ENCODE measurements at regions not wholly inside any gene's neighbourhood (a gene's known extent, or its start where the extent isn't known, plus 50 kb on each side); places are given as distances from the start of the nearest gene placed in this dataset.
"Not testable (repeated sequence)": the region's sequence is repeated elsewhere in the genome, so short reads cannot be mapped to it uniquely, and the experiment has no call there.

DNA sequence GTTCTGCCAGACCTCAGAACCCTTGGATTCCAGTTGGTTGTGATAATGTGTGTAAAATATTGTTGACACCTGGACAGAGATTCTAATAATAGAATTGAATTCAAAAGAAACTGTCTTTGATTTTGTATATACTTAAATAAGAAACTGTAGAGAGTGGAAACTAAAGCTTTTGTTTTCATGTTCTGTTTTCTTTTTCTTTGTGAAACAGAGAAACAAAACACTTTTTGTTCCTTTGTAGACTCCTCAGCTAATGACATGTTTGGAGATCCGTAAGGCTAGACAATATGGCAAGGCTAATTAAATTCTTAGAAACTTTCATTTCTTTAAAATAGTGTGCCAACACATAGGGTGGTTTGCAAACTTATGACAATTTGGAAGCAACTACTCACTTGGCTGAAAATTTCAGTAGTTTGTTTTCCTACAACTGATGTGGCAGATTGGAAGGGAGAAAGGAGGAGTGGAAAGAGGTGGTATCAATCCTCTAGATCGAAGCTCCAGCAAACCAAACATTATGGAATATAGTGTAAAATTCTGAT, 90.9 kb upstream of the FAT1 start:
- DNase-seq = no peak

DNA sequence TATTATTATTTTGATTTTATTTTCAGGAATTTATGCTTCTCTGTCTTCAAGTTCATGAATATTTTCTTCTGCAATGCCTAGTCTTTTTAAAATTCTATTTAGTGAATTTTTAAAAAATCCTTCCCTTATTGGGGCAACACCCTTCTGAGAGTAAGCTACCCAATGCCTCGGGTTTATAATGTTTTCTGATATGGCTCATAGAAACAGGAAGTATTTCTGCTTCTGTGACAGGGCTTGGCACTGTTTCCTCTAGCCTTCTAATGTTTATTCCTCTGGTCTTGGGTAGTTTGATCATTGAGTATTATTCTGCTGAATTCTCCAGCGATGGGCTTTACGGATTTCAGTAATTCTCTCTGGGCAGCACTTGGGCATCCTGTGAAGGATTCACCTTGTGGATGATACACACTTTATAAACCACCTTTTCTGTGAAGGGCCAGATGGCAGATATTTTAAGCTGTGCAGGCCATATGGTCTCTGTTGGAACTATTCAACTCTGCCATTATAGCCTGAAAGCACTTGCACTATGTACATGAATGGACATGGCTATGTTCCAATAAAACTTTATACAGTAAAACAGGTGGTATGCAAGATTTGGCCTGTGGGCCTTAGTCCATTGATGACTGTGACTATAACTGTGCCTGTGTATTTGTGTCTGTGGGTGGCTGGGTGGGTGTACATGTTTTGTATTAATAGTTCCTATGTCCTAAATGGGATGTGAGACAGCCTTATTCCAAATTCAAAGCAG, 95.9 kb upstream of the FAT1 start:
- no peak for DNase-seq

DNA sequence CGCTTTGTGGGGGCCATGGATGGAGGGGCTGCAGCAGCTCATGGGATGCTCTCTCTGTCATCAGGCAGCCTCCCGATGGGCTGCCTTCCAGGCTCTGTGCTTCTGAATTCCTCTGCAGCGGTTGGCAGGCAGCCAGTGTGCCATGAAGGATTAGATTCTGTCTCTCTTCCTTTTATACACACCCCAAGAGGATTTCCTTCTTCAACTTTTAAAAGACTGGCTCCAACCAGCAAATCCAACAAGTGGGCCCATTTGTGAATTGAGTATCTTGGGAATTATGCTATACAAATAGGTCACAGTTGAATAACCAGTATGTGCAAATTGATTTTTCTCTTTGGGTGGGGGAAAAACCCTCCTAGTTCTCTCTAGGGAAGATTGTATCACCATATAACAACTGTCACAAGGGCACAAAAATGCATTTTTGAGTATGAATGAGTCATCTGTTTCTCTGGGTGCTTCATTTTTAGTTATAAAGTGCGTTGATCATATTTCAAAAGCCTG, 96.8 kb upstream of the FAT1 start:
- DNase-seq = peak; percentile 87

DNA sequence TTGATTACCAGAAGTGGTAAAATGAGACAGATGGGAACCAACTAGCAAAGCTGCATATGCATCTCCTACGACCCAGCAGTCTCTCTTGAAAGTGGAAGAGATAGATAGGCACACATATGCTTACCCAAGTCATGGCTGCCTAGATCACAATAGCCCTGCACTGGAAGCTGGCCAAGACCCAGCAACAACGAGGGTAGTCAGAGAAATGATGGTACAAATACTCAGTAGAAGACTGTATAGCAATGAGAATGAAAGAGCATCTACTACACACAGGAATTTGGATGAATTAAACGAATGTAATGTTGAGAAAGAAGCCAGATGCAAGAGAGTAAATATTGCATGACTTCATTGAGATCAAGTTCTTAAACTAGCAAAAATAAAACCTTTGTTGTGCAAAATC, 100.3 kb upstream of the FAT1 start:
- DNase-seq = peak; percentile 36

DNA sequence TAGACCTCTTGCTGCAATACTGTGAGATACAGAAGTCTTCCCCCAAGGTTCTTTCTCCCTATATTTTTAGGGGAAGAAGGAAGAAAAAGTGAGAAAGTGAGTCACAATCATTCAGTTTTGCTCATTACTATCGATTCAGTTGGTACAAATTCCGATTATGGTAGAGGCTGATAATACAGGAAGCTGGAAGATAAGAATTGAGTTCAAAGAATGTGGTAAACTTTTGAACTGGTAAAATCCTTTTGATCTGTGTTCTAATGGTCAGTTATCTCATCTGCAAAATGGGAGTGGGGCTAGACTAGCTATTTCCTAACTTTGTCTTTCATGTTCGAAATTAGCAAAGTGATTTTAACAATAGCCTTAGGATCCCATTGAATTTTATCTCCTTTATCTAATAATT, 101.4 kb upstream of the FAT1 start:
- no peak for DNase-seq

DNA sequence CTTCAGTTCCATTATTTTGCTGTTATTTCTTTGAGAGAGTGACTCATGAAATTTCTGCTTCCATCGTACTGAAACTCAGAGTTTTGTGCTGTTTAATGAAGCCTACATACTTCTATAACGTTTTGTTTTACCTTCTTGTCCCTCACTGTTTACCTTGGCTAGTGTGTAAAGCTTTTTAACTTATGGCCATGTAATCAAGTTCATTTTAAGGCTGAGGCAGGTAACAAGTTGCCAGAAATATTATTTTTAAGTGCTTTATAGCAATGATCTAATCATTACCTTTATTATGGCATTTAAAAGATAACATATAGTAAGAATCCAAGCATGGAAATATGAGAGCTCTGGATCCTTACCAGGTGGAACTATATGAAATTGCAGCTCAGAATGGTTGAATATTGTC, 102.3 kb upstream of the FAT1 start:
- DNase-seq = no peak

DNA sequence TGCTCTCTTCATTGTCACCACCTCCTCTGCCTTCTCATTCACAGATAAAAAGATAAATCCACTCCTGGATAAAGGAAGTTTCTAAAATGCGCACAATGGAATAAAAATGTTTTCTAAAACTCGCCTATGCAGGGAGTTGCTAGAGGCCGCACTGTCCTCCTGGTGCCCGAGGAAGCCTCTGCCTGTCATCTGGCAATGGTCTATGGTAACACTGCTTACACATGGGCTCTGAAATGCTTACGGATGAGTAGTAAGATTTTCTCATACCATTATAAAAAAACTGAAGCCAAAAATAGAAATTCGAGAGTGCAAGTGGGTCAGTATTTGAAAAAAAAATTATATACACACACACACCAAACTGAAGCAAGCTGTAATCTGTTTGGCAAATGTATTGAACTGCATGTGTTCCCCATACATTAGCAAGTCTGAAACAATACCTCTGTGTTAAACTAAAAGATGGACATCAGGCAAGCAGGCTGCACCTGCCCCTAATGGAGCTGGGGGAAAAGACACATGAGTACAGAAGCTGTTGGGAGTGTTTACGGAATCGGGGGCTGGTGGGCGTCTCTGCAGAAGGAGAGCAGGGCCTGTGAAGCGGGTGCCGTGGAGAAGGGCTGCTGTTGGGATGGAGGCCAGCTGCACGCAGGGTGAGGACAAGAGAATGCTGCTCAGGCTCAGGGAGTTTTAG, 103.3 kb upstream of the FAT1 start:
- peak; percentile 30 for DNase-seq

DNA sequence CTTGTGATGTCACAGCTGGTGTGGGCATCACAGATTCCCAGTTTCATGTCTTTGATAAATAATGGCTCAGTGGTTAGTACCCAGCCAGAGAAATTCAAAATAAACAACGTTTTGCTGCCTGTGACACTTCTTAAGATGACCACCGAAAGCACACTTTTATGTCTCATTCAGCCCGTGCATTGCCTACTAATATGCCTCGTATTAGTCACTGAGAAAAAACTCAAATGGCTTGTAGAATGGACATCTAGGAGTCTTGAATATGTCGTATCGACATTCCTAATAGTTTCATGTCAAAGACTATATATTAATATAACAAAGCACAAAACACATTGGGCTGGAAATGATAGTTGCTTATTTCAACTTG, 103.9 kb upstream of the FAT1 start:
- peak; percentile 15 for DNase-seq

DNA sequence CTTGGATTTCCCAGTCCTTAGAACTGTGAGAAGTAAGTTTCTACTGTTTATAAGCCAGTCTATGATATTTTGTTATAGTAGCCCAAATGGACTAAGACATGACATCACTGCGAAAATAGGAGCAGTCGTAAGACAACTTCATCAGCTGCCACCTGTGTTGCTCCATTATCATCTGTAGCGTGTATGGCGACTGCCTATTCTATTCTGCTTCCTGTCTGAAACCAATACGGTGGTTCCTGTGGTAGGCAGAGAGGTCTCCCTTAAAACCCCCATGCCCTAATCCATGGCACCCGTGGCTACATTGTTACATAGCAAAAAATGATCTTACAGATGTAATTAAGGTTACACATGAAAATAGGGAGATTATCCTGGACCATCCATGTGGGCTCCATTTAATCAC, 105.4 kb upstream of the FAT1 start:
- no peak for DNase-seq

DNA sequence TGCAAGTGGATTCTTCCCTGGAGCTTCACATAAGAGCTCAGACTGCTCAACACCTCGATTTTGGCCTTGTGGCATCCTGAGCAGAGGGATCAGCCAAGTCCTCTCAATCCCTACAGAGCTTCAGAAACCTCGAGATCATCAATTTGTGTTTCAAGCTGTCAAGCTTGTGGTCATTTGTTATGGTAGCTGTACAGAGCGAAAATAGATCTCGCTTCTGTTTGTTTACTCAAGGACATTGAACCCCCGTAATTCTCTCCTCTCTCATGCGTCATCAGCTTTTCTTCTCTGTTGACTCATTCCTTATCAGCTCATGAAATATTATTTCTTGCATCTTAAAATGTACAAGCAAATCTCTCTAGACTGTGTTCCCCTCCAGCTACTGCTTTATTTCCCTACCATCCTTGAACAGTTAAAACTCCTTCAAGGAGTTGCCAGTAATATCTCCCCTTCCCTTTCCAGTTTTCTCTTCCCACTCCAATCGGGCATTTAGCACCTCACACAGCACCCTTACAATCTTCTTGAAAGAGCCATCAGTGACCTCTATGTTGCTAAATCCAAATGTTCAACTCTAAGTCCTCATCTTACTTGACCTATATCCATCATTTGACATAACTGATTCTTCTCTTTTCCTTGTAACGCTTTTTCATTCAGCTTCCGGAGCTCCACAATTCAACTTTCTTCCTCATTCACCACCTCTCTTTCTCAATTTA, 106.2 kb upstream of the FAT1 start:
- DNase-seq = peak; percentile 45

DNA sequence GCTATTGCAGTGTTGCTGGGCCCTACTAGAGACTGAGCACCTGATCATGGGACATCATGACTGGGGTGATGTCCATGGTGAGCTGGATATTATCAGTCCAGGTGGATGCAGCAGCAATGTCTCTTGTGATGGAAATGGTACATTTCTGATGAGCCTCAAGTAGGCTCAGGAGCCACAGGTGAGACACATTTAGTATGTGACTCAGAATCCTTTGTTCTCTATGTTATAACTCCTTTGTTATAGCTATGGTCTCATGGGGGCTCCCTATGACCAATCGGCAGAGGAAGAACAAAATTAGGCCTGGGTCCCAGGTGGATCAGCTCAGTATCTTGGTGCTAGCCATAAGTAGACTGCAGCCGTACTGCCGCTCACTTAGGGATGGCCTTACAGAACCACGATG, 107.9 kb upstream of the FAT1 start:
- DNase-seq = no peak

DNA sequence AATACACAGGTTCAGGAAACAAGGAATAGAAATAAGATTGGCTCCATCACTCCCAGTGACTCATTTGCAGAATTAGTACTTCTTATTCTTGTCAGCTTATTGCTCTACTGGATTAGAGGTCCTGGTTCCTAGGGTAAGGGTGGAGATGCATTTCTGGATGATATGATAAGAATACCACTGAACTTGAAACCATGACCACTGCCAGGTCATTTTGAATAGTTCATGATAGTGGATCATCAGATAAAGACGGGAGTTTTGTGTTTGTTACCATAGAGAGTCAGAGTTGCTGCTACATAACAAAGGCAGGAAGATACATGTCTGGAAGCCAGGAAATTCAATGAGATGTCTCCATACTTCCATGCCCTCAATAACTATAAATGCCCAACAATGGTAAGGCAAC, 109.2 kb upstream of the FAT1 start:
- peak; percentile 12 for DNase-seq

DNA sequence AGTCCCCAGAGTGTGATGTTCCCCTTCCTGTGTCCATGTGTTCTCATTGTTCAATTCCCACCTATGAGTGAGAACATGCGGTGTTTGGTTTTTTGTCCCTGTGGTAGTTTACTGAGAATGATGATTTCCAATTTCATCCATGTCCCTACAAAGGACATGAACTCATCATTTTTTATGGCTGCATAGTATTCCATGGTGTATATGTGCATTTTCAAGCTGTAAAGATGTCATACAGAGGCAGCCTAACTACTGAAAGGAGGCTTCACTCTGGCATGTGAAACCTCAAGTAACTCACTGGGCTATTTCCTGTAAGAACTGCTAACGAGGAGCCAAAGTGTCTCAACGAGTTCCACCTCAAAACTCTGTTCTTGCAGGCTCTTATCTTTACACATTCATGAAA, 113.8 kb upstream of the FAT1 start:
- DNase-seq = not testable (repeated sequence)

DNA sequence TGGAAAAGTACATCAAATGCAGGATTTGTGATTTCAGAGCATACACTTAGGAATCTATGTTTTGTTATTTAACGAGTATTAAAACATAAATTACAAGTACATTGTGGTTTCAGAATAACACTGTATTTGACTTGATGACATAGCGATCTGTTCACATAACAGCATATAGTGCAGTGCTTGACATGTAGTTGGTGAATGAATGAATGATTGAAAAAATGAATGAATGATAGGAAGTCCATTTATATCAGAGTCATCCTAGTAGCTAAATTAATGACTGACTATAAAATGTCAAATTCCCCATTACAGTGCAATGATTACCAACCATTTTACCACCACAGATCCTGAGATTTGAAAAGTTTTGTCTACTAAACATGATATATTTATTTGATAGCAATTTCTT, 114.6 kb upstream of the FAT1 start:
- DNase-seq = no peak

DNA sequence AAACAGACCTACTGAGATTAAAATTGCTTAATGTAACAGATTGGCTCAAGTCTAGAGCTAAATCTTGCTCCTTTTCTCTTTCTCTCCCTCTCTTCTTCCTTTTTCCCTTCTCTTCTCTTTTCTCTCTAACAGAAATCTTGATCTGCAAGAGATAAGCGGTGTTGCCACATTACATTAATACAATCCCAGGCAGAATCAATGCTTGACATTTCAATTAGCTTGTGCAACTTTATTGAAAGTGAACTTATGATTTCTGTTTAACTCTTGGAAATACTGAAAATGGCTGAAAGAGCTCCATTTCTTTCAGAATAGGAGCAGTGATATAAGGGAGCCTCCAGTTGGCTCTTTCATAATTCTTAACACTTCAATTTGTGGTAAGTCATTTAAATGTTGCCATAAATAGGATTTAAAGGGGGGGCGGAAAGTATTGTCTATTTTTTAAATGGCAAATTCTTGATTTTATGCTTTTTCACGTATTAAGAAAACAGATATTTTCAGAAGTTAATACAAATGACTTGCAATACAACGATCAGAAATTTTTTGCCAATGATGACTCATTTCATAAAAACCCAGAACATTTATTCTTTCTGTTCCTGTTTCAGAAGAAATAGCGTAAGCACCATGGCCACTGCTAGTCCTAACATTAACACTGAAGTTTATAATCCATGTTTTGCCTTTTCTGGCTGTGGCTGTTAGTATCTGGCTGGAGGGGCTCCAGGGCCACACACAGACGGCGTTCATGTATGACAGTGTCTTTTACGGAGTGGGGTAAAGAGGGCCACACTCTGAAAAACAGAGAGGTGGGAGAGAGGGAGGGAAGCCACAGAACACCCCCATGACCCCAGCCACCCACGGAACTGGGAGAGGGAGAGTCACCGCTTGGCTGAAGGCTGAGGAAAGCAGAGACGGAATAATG, 115.7 kb upstream of the FAT1 start:
- DNase-seq = peak; percentile 74

DNA sequence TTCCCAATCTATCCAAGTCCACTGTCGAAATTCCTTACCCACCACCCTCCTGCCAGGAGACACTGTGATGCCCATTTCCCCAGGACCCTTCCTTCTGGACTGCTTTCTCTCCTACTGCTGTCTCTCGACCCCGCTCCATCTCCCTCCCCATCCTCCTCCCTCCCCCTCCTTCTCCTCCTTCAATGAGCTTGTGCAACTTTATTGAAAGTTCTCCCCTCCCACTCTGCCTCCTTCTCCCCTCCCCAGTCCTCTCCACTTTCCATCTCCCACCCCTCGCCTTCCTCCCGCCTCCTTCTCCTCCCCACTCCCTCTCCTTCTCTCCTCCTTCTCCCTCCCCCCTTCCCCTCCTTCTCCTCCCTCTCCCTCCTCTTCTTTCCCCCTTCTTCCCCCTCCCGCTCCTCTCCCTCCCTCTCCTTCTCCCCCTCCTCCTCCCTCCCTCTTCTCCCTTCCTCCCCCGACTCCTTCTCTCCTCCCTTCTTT, 116.6 kb upstream of the FAT1 start:
- no peak for DNase-seq

DNA sequence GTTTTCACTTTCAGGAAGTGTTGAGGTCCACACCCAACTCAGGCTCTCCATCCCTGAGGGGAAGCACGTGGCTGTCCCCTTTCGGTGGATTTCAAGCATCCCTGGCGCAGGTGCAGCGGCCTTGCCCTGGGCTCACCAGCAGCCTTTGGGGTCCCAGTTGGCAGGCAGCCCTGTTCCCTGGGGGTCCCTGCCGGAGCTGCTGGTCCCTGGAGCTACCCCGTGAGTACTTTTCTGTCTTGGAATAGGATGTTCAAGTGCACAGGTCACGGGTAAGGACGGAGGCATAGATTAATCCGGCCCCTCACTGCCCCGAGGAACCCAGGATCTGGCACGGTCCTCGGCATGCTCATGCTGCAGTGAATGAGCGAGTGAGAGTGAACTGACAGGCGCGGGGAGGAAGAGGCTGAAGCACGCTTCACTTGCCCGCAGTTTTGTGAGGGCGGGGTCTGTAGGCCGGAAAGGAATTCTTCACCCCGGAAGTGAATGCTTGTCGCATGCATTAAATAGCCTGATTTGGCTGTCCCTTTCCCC, 117.2 kb upstream of the FAT1 start:
- DNase-seq = no peak

DNA sequence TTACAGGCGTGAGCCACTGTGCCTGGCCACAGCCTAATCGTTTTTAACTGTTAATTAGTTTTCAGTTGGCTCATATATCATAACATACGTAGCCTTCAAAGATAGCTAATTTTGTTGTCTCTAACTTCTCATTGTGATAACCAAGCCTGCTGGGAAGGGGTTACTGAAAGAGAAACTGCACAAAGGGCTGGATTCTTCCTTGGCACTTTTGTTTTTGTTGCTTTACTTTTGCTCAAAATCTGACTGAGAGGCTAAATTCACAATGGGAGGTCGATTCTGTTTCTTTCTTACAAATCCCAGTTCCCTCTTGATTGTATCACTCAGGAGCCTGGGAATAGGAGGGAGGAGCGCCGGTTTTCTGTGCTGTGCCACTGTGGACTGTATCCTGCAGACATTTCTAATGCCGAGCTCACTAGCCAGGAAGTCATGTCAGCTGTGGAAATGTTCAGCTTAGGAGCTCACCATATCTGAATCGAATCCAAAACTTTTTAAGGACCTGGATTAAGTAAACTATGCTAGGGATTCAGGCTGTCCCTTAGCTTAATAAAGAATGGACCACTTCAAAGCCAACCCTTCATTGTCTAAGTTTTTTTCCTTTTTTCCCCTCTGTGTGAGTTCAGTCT, 120.5 kb upstream of the FAT1 start:
- peak; percentile 75 for DNase-seq

DNA sequence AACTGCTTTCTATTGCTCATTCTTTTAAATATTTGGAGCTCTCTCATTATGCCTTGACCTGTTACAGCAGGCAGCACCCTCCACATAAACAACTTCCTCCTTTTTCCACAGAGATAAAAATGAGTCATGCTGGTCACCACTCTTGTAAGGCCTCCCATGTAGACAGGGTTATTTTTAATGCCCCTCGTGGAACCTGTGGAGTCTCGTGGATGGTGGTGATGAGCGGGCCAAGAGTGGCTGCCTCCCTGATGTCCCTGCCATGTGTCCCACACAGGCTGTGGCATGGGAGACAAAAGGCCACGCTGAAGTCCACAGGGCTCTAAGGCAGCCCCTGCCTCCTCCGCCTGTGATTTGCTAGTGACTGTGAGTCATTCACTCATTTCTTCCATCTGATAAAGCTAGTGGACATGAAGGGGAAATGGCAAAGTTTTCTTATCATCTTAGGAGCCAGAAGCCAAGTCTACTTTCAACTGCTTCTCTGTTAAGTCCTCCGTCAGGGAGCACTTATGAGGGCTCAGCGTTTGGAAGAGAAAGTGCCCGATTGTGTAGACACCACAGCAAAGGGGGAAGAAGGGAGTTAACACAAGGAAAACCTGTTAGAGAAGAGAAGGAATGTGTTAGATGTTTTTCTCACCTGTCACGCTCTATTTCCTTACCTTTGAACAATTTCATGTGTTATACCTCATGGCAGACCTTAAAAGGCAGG, 121.6 kb upstream of the FAT1 start:
- peak; percentile 85 for DNase-seq

DNA sequence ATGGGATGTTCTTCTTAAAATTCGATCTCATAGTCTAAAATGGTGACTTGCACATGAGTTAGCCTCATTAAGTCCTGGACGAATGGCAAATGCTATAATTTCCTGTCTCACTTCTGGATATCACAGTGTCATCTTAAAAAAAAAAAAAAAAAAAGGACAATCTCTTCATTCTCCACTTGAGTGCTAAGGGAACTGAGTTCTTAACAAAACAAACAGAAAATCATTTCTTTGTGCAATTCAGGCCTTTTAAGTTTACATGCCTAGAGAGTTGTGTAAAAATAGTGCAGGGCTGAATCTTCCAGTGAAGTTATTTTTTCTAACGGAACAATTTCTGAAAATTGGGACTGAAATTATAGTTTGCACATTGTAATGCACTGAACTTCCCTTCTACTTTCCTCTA, 122.8 kb upstream of the FAT1 start:
- no peak for DNase-seq
